ENCODE measurements at regions not wholly inside any gene's neighbourhood (a gene's known extent, or its start where the extent isn't known, plus 50 kb on each side); places are given as distances from the start of the nearest gene placed in this dataset.

GRCh38 chr10:61545170-61545569 lies 92.0 kb upstream of the TMEM26 start (continued):
- TF ChIP-seq CTCF (IDR thresholded peaks at IDR 0.05; ENCODE audit: control extremely low read depth in 1 of 3, insufficient read depth in 1 of 3, low read depth in 1 of 3, low read length in 3 of 3) (no peak), CBX8 (IDR thresholded peaks at IDR 0.05; ENCODE audit: borderline replicate concordance, low read depth, low read length) (no peak)

All from H1 (cell line).